WTC11 (cell line): ENCODE measurements at regions not wholly inside any gene's neighbourhood (a gene's known extent, or its start where the extent isn't known, plus 50 kb on each side); places are given as distances from the start of the nearest gene placed in this dataset.

Experiments
- JUN ChIP-seq: sonication (generic); formaldehyde crosslinking; IDR thresholded peaks from 2 replicates; pipeline ENCODE4 v1.8.0; 2023; ENCODE audit warnings: mild to moderate bottlenecking, missing genetic modification reagents
- NFE2L1 ChIP-seq: sonication (generic); formaldehyde crosslinking; IDR thresholded peaks from 2 replicates; pipeline ENCODE4 v1.8.1; 2023; ENCODE audit warnings: missing genetic modification reagents
- NR2C2 ChIP-seq: sonication (generic); formaldehyde crosslinking; IDR thresholded peaks from 2 replicates; pipeline ENCODE4 v1.8.0; 2022; ENCODE audit warnings: mild to moderate bottlenecking, missing genetic modification reagents
- NR3C1 ChIP-seq: sonication (generic); formaldehyde crosslinking; conservative IDR thresholded peaks from 2 replicates; pipeline ENCODE4 v1.8.1; 2023; ENCODE audit warnings: low read depth, mild to moderate bottlenecking, missing genetic modification reagents
- SP1 ChIP-seq: sonication (generic); formaldehyde crosslinking; conservative IDR thresholded peaks from 2 replicates; pipeline ENCODE4 v1.8.1; 2022; ENCODE audit warnings: missing genetic modification reagents
- ZNF423 ChIP-seq: fragments of 250-450 bp; sonication (Bioruptor Pico); IDR thresholded peaks from 2 replicates; pipeline ENCODE4 v2.1.2; 2022; ENCODE audit warnings: mild to moderate bottlenecking, moderate library complexity
- TF ChIP-seq, protein P1 (sequence below): sonication (generic); formaldehyde crosslinking; IDR thresholded peaks from 2 replicates; pipeline ENCODE4 v1.8.0; 2022; ENCODE audit warnings: mild to moderate bottlenecking, missing genetic modification reagents
- TF ChIP-seq, protein P2 (sequence below): fragments of 200-600 bp; IDR thresholded peaks from 2 replicates; pipeline ENCODE4 v1.8.0; 2022; ENCODE audit warnings: antibody characterized with exemption

DNA sequence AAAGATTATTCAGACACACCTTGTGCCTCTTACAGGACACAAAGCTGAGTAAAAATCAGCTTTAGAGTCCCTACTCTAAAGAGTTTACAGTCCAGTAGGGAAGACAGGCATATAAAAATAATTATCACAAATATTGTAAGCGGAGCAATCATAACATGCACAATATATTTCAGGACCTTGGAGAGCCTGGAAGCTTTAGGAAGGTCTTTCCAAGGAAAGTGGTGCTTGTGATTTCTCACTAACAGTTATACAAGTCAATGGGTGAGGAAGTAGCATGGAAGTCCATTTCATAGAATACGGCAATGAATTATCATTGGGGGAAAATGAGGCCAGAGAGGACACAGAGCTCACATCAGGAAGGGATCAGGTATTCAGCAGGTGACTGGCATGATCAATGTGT lies 268.3 kb downstream of the C12orf50 start:
- TF ChIP-seq SP1 (CRISPR knock-in tag) (no peak), JUN (no peak), ZNF423 (CRISPR knock-in tag) (no peak), NR2C2 (CRISPR knock-in tag) (no peak), NFE2L1 (no peak), NR3C1 (CRISPR knock-in tag) (no peak)
- TF ChIP-seq, protein P1, sequence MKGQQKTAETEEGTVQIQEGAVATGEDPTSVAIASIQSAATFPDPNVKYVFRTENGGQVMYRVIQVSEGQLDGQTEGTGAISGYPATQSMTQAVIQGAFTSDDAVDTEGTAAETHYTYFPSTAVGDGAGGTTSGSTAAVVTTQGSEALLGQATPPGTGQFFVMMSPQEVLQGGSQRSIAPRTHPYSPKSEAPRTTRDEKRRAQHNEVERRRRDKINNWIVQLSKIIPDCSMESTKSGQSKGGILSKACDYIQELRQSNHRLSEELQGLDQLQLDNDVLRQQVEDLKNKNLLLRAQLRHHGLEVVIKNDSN: no peak
- TF ChIP-seq, protein P2, sequence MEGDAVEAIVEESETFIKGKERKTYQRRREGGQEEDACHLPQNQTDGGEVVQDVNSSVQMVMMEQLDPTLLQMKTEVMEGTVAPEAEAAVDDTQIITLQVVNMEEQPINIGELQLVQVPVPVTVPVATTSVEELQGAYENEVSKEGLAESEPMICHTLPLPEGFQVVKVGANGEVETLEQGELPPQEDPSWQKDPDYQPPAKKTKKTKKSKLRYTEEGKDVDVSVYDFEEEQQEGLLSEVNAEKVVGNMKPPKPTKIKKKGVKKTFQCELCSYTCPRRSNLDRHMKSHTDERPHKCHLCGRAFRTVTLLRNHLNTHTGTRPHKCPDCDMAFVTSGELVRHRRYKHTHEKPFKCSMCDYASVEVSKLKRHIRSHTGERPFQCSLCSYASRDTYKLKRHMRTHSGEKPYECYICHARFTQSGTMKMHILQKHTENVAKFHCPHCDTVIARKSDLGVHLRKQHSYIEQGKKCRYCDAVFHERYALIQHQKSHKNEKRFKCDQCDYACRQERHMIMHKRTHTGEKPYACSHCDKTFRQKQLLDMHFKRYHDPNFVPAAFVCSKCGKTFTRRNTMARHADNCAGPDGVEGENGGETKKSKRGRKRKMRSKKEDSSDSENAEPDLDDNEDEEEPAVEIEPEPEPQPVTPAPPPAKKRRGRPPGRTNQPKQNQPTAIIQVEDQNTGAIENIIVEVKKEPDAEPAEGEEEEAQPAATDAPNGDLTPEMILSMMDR: no peak
